Choroid plexus epithelial cell (primary cell): ENCODE measurements at regions not wholly inside any gene's neighbourhood (a gene's known extent, or its start where the extent isn't known, plus 50 kb on each side); places are given as distances from the start of the nearest gene placed in this dataset.

Source experiments
- DNase-seq: peaks from one replicate; pipeline ENCODE4 v3.0.0-alpha.2; 2010; ENCODE audit warnings: low read depth
- H3K4me3 ChIP-seq: 2 replicates; pipeline ENCODE4 v1.5.1; 2011; ENCODE audit warnings: low read depth, mild to moderate bottlenecking, control low read depth, low read length, moderate library complexity
- CTCF ChIP-seq: conservative IDR thresholded peaks from 2 replicates; pipeline ENCODE4 v1.5.1; 2011; ENCODE audit warnings: low read depth, mild to moderate bottlenecking, control low read depth, inconsistent platforms, low read length, moderate library complexity

- no peak for TF ChIP-seq CTCF
- no peak for DNase-seq
- no peak overlapping the region for H3K4me3 ChIP-seq
Measured at GRCh38 chrX:140848800-140849199, 139.2 kb downstream of the LINC00632 start.

- no peak for TF ChIP-seq CTCF
- no peak overlapping the region for H3K4me3 ChIP-seq
- no peak for DNase-seq
Measured at GRCh38 chrX:140860718-140861117, 141.7 kb upstream of the SPANXB1 start.

DNA sequence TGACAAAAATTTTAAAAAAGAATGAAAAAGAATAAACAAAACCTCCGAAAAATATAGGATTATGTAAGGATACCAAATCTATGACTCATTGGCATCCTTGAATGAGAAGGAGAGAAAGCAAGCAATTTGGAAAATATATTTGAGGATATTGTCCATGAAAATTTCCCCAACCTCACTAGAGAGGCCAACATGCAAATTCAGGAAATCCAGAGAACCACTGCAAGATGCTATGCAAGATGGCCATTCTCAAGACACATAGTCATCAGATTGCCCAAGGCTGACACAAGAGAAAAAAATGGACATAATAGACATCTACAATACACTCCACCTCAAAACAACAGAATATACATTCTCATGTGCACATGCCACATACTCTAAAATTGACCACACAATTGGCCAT, 135.9 kb upstream of the SPANXB1 start:
- no peak for TF ChIP-seq CTCF
- no peak for DNase-seq
- no peak overlapping the region for H3K4me3 ChIP-seq

DNA sequence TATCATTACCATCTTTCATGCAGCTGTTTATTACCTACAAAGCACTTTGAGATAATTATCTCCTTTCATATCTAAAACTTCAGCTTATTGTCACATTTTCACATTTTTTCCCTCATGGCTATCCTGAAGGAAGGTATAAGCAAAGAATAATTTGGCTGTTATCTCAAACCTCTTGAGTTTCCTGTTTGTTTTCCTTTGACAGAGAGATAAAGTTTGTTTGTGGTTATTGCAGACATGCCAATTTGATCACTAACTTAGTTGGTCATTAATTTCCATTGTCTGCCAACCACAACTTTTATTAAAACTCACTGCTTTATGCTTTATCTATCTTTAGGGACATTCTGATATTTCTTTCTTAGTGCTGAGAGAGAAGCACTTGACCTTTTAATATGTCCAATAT, 89.8 kb upstream of the SPANXB1 start:
- H3K4me3 ChIP-seq, result no peak overlapping the region
- DNase-seq, result no peak
- TF ChIP-seq CTCF, result no peak

DNA sequence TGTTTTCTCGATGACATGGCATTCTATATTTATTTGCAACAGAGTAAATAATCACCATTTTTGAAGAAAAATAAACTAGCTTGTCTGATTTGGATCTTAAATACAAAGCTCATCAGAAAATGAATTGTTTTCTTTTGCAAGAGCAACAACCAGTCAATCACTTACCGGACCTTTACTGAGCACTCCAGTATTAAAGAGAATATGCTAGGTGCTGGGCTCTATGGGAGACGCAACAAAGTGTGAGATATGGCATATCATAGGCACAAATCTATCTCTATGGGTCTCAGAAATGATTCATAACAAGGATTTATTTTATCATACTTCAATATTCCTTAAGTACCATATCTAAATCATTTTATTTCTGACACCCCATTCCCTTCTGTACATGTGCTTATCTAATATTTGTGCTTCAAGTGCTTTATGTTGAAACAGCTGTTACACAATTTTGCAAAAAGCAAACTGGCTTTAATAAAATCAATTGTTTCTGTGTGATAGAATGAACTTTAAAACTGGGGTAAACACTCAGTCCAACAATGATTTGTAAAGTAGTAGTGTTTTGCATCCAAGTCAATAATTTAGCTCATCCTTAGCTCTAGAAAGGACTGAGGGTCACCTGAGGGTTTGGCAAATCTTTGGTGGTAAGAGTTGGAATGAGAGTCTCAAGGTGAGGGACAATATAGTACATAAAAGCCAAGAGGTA, 88.4 kb upstream of the SPANXB1 start:
- no peak for TF ChIP-seq CTCF

GRCh38 chrX:140916872-140917271, 85.5 kb upstream of the SPANXB1 start:
- H3K4me3 ChIP-seq, result no peak overlapping the region
- DNase-seq, result no peak
- no peak for TF ChIP-seq CTCF

More for the DNA sequence above, 88.4 kb upstream of the SPANXB1 start:
- DNase-seq, result no peak
- no peak overlapping the region for H3K4me3 ChIP-seq
